Endothelial cell of umbilical vein (primary cell): ENCODE measurements at regions not wholly inside any gene's neighbourhood (a gene's known extent, or its start where the extent isn't known, plus 50 kb on each side); places are given as distances from the start of the nearest gene placed in this dataset.

Source experiments
- BruUV-seq: library from RNA; stranded (reverse); fragments of 400-500 nt; replicated peaks from 2 replicates; lab custom pipeline; 2021; lab: Mats Ljungman, UMichigan
- CTCF ChIA-PET: fragments of 300-600, 350-600 bp; sonication (Branson Sonifier 250); formaldehyde crosslinking; loops from one replicate; lab custom pipeline; 2021; ENCODE audit warnings: antibody characterized with exemption, inconsistent platforms; lab: Charles Lee
- POLR2A ChIA-PET: fragments of 300-600, 350-600 bp; sonication (Branson Sonifier 250); formaldehyde crosslinking; loops from one replicate; lab custom pipeline; 2021; ENCODE audit warnings: antibody characterized with exemption, inconsistent platforms; lab: Charles Lee
- DNase-seq: peaks from one replicate; pipeline ENCODE4 v3.0.0-alpha.2; 2011; ENCODE audit warnings: low read depth, low spot score
- FAIRE-seq: peaks from 2 replicates; lab custom pipeline; 2011; peaks lifted over from hg19 to GRCh38; lab: Jason Lieb, UNC
- H2AFZ ChIP-seq: 2 replicates; pipeline ENCODE4 v1.6.0; 2012; ENCODE audit warnings: low read depth, low read length, control low read depth, inconsistent platforms
- H3K27ac ChIP-seq: 2 replicates; pipeline ENCODE4 v1.5.1; 2011; ENCODE audit warnings: low read depth, mild to moderate bottlenecking, control low read depth, low read length, moderate library complexity; ENCODE audit not compliant: insufficient read depth
- H3K27me3 ChIP-seq, 2 experiments: 2 replicates each; pipeline versions ENCODE4 v1.6.0 to v1.6.1; 2011; ENCODE audit warnings: low read length in 2 of 2, mixed read lengths in 1 of 2; ENCODE audit not compliant: control insufficient read depth in 2 of 2, insufficient read depth in 2 of 2
- H3K36me3 ChIP-seq, 2 experiments: 2 replicates in 1 of 2; 3 replicates in 1 of 2; pipeline ENCODE4 v1.5.1; 2011; ENCODE audit warnings: low read length in 2 of 2, mild to moderate bottlenecking in 1 of 2, moderate library complexity in 1 of 2; ENCODE audit not compliant: control insufficient read depth in 2 of 2, insufficient read depth in 2 of 2; ENCODE audit errors: extremely low read depth in 1 of 2
- H3K4me1 ChIP-seq: 3 replicates; pipeline ENCODE4 v1.5.1; 2011; ENCODE audit warnings: mild to moderate bottlenecking, low read length; ENCODE audit not compliant: control insufficient read depth, insufficient read depth; ENCODE audit errors: extremely low read depth
- H3K4me2 ChIP-seq: 2 replicates; pipeline ENCODE4 v1.6.1; 2011; ENCODE audit warnings: low read length, control low read depth, mixed read lengths; ENCODE audit not compliant: insufficient read depth
- H3K4me3 ChIP-seq, 3 experiments: fragments of 200-600 bp in 1 of 3; sonication (generic), shearing (Covaris generic) in 1 of 3; replicated peaks in 1 of 3; 2 replicates each; pipeline ENCODE4 v1.5.1; 2011 to 2016; ENCODE audit warnings: control low read depth in 3 of 3, low read length in 3 of 3, mild to moderate bottlenecking in 2 of 3, inconsistent platforms in 1 of 3, low read depth in 1 of 3, moderate library complexity in 1 of 3; ENCODE audit not compliant: insufficient read depth in 1 of 3
- H3K79me2 ChIP-seq: 2 replicates; pipeline ENCODE4 v1.6.0; 2012; ENCODE audit warnings: low read length, inconsistent platforms; ENCODE audit not compliant: control insufficient read depth, insufficient read depth
- H3K9ac ChIP-seq: replicated peaks from 2 replicates; pipeline ENCODE3; 2011; ENCODE audit warnings: low read length, control low read depth; ENCODE audit not compliant: insufficient read depth; ENCODE audit errors: extremely low read depth
- H3K9me1 ChIP-seq: replicated peaks from 3 replicates; pipeline ENCODE4 v1.6.0; 2011; ENCODE audit warnings: mild to moderate bottlenecking, low read length; ENCODE audit not compliant: control insufficient read depth, insufficient read depth; ENCODE audit errors: extremely low read depth
- H3K9me3 ChIP-seq: replicated peaks from 2 replicates; pipeline ENCODE4 v1.5.1; 2012; ENCODE audit warnings: low read length, inconsistent platforms; ENCODE audit not compliant: control insufficient read depth, insufficient read depth
- H4K20me1 ChIP-seq: replicated peaks from 2 replicates; pipeline ENCODE3; 2011; ENCODE audit warnings: mild to moderate bottlenecking, low read length; ENCODE audit not compliant: control insufficient read depth, insufficient read depth; ENCODE audit errors: extremely low read depth
- CTCF ChIP-seq, 2 donors: IDR thresholded peaks; 1 replicate in 1 of 2; 2 replicates in 1 of 2; pipeline ENCODE4 v1.5.1; 2011; ENCODE audit warnings: low read length in 2 of 2, mild to moderate bottlenecking in 2 of 2, moderate library complexity in 2 of 2, control low read depth in 1 of 2, inconsistent platforms in 1 of 2, low read depth in 1 of 2; ENCODE audit not compliant: insufficient read depth in 1 of 2; ENCODE audit errors: extremely low read depth in 1 of 2
- EZH2 ChIP-seq: IDR thresholded peaks from 2 replicates; pipeline ENCODE4 v1.6.1; 2012; ENCODE audit warnings: borderline replicate concordance, low read depth, mild to moderate bottlenecking, moderate library complexity, low read length, inconsistent platforms; ENCODE audit not compliant: severe bottlenecking
- FOS ChIP-seq: IDR thresholded peaks from 2 replicates; pipeline ENCODE4 v1.6.1; 2011; ENCODE audit warnings: mild to moderate bottlenecking, low read length, moderate library complexity, borderline replicate concordance; ENCODE audit not compliant: insufficient read depth
- GATA2 ChIP-seq: IDR thresholded peaks from 2 replicates; pipeline ENCODE4 v1.7.0; 2011; ENCODE audit warnings: low read depth, mild to moderate bottlenecking, moderate library complexity, mixed read lengths, low read length; ENCODE audit not compliant: insufficient read length, insufficient read depth
- JUN ChIP-seq: IDR thresholded peaks from 2 replicates; pipeline ENCODE4 v1.6.1; 2011; ENCODE audit warnings: borderline replicate concordance, low read depth; ENCODE audit not compliant: insufficient read length, insufficient read depth
- MAX ChIP-seq: IDR thresholded peaks from 2 replicates; pipeline ENCODE4 v1.6.1; 2011; ENCODE audit not compliant: insufficient read depth, insufficient read length
- MYC ChIP-seq: IDR thresholded peaks from one replicate; pipeline ENCODE4 v1.6.1; 2011; ENCODE audit warnings: mild to moderate bottlenecking, low read depth, low read length
- POLR2A ChIP-seq: IDR thresholded peaks from 2 replicates; pipeline ENCODE4 v1.6.1; 2012; ENCODE audit warnings: low read depth, mild to moderate bottlenecking, control low read depth, low read length
- POLR2AphosphoS5 ChIP-seq: IDR thresholded peaks from 2 replicates; pipeline ENCODE4 v1.6.1; 2012; ENCODE audit warnings: low read depth, mild to moderate bottlenecking, control low read depth, low read length, moderate library complexity; ENCODE audit not compliant: insufficient read depth
- dilution Hi-C: fragments of 300-500 bp; cut with MboI; formaldehyde crosslinking; loops from one replicate; pipeline ENCODE4 v1.15.0; 2019; ENCODE audit warnings: low sequenced_read_pairs; ENCODE audit not compliant: extremely low pct_ligation_motif_present
- intact Hi-C: fragments of 100-400 bp; cut with micrococcal nuclease; formaldehyde crosslinking; loops from one replicate; pipeline ENCODE4 v1.10.0; 2022

DNA sequence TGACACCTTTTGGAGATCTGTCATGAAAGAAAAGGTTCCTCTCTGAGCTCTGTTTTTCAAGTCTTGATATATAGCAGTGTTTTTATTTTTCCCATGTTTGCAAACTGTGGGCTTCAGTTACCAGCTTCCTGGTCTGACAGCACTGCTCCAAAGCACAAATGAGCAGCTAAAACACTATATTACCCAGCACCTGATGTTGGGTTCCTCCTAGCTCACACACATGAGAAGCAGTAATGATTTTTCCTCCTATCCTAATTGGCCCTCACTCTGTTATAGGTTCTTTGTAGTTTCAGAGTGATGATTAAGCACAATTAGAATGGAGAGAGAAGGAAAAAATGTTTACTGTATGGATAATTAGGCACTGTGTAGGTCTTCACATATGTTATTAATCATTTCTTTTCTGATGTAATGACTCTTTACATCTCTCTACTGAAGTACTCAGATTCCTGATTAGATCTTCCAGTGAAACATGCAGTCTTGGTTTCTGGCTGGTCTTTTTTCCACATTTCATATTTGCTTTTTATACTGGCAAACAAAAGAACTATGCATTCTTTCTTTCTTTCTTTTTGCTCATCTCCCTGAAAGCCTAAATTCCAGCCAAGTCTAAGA lies 939.7 kb downstream of the NSUN3 start:
- no TSS peak for BruUV-seq
- intact Hi-C loops: no loop called here
- dilution Hi-C loops: no loop called here
- Histone ChIP-seq H3K9ac (no peak overlapping the region), H3K9me1 (no peaks in the 10 kb centered on the region), H3K27ac (no peak overlapping the region), H3K4me3 (no peak overlapping the region), H4K20me1 (no peaks in the 10 kb centered on the region), H3K27me3 (no peaks in the 10 kb centered on the region), H3K36me3 (no peaks in the 10 kb centered on the region), H3K79me2 (no peaks in the 10 kb centered on the region), H3K4me2 (no peak overlapping the region), H2AFZ (no peak overlapping the region), H3K9me3 (no peaks in the 10 kb centered on the region), H3K4me1 (no peaks in the 10 kb centered on the region)
- CTCF ChIA-PET: no interaction called here
- FAIRE-seq (no peak), DNase-seq (no peak)
- POLR2A ChIA-PET: no interaction called here
- TF ChIP-seq GATA2 (no peak), POLR2A (no peak), JUN (no peak), POLR2AphosphoS5 (no peak), CTCF (IDR thresholded peaks at IDR 0.05; ENCODE audit: extremely low read depth in 1 of 2, insufficient read depth in 1 of 2, low read depth in 1 of 2, low read length in 2 of 2) (no peak), MYC (no peak), FOS (no peak), MAX (no peak), EZH2 (no peak)
